Activated B cell treated with CpG ODN at 0.5 μM for 24 hours (primary cell): ENCODE measurements at regions not wholly inside any gene's neighbourhood (a gene's known extent, or its start where the extent isn't known, plus 50 kb on each side); places are given as distances from the start of the nearest gene placed in this dataset.

Source experiments
- ATAC-seq: fragments of 200-7000 bp; cut with Tn5 transposase; one replicate; pipeline ENCODE4 v1.10.0; 2021; ENCODE audit warnings: low read depth, mild to moderate bottlenecking, moderate library complexity
- CTCF ChIA-PET: fragments of 350-600 bp; sonication (Branson Sonifier 250); formaldehyde crosslinking; loops from one replicate; lab custom pipeline; 2021; ENCODE audit warnings: antibody characterized with exemption; lab: Charles Lee
- POLR2A ChIA-PET: fragments of 350-600 bp; sonication (Branson Sonifier 250); formaldehyde crosslinking; loops from one replicate; lab custom pipeline; 2021; ENCODE audit warnings: antibody characterized with exemption; lab: Charles Lee
- DNase-seq: peaks from one replicate; pipeline ENCODE4 v3.0.0; 2022
- H3K27ac Mint-ChIP-seq: one replicate; pipeline ENCODE4 v1.8.0; 2020; ENCODE audit warnings: mixed read lengths
- H3K27me3 Mint-ChIP-seq: one replicate; pipeline ENCODE4 v1.8.0; 2021; ENCODE audit warnings: mixed read lengths
- H3K36me3 Mint-ChIP-seq: one replicate; pipeline ENCODE4 v1.8.0; 2021; ENCODE audit warnings: low read depth, mixed read lengths
- H3K4me1 Mint-ChIP-seq: one replicate; pipeline ENCODE4 v1.8.0; 2021; ENCODE audit warnings: mixed read lengths
- H3K4me3 Mint-ChIP-seq: one replicate; pipeline ENCODE4 v1.8.0; 2020; ENCODE audit warnings: mild to moderate bottlenecking, mixed read lengths
- H3K9me3 Mint-ChIP-seq: one replicate; pipeline ENCODE4 v1.8.0; 2020; ENCODE audit warnings: mixed read lengths
- CTCF ChIP-seq: fragments of 200-600 bp; IDR thresholded peaks from one replicate; pipeline ENCODE4 v1.8.0; 2022; ENCODE audit warnings: antibody characterized with exemption, mild to moderate bottlenecking
- intact Hi-C: fragments of 100-400 bp; cut with micrococcal nuclease; formaldehyde crosslinking; loops from one replicate; pipeline ENCODE4 v1.15.1; 2024

DNA sequence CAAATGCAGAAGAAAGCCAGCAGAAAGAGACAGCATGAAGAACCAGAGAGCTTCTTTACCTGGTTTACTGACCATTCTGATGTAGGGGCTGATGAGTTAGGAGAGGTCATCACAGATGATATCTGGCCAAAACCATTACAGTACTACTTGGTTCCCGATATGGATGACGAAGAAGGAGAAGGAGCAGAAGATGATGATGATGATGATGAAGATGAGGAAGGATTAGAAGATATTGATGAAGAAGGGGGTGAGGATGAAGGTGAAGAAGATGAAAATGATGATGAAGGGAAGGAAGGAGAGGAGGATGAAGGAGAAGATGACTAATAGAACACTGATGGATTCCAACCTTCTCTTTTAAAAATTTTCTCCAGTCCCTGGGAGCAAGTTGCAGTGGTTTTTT is 178.2 kb upstream of the CRY1 start:
- ATAC-seq (no peak), DNase-seq (no peak)
- Mint-ChIP-seq H3K36me3 (no peaks in the 10 kb centered on the region), H3K27me3 (peaks cover 10% of the 10 kb centered on the region), H3K4me1 (no peaks in the 10 kb centered on the region), H3K27ac (no peak overlapping the region), H3K4me3 (no peak overlapping the region), H3K9me3 (no peaks in the 10 kb centered on the region)
- intact Hi-C loops = no loop called here
- no peak for TF ChIP-seq CTCF
- ChIA-PET CTCF (no interaction called here), POLR2A (no interaction called here)

DNA sequence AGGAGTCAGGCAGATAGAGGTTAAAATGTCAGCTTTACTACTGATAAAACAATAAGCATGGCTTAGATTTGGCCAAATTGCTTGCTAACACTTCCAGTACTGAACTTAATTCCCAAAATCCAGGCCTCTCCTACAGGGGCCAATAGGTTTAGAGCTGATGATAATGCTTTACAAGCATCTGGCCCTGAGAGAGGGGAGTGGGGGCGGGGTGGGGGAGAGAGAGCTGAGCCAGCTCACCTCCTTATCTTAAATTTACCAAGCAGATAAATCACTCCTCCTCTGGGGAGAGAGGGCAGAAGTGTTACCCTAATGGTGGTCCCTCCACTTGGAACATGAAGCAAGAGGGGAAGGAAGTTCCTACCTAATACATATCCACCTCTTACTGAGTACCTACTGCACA is 182.2 kb upstream of the CRY1 start:
- ATAC-seq (no peak), DNase-seq (no peak)
- no peaks in the 10 kb centered on the region for H3K36me3 Mint-ChIP-seq
- no peak overlapping the region for H3K4me3 Mint-ChIP-seq
- TF ChIP-seq CTCF = no peak
- H3K9me3 Mint-ChIP-seq = no peaks in the 10 kb centered on the region
- H3K4me1 Mint-ChIP-seq = no peaks in the 10 kb centered on the region
- H3K27me3 Mint-ChIP-seq = peaks cover 9% of the 10 kb centered on the region
- intact Hi-C loops = no loop called here
- no peak overlapping the region for H3K27ac Mint-ChIP-seq
- POLR2A ChIA-PET = no interaction called here
- CTCF ChIA-PET = no interaction called here

GRCh38 chr12:107277855-107278254 is 184.5 kb upstream of the CRY1 start:
- POLR2A ChIA-PET = interaction anchor here (0.7 kb wide), 1 partner anchor 404 kb away, joined by 7 read pairs; no protein-coding TSS in a partner anchor
- DNase-seq = no peak
- Mint-ChIP-seq H3K4me3 (no peak overlapping the region), H3K27ac (no peak overlapping the region), H3K4me1 (no peaks in the 10 kb centered on the region), H3K36me3 (no peaks in the 10 kb centered on the region), H3K9me3 (no peaks in the 10 kb centered on the region), H3K27me3 (peaks cover 9% of the 10 kb centered on the region)
- TF ChIP-seq CTCF = no peak
- no peak for ATAC-seq
- CTCF ChIA-PET = no interaction called here
- intact Hi-C loops = no loop called here

GRCh38 chr12:107282628-107283027 is 189.3 kb upstream of the CRY1 start:
- ATAC-seq (no peak), DNase-seq (no peak)
- H3K27ac Mint-ChIP-seq = no peak overlapping the region
- H3K9me3 Mint-ChIP-seq = peaks cover 2% of the 10 kb centered on the region
- no peaks in the 10 kb centered on the region for H3K36me3 Mint-ChIP-seq
- no peak for TF ChIP-seq CTCF
- ChIA-PET CTCF (no interaction called here), POLR2A (no interaction called here)
- intact Hi-C loops = no loop called here
- H3K4me1 Mint-ChIP-seq = no peaks in the 10 kb centered on the region
- H3K4me3 Mint-ChIP-seq = no peak overlapping the region
- H3K27me3 Mint-ChIP-seq = peaks cover 2% of the 10 kb centered on the region

DNA sequence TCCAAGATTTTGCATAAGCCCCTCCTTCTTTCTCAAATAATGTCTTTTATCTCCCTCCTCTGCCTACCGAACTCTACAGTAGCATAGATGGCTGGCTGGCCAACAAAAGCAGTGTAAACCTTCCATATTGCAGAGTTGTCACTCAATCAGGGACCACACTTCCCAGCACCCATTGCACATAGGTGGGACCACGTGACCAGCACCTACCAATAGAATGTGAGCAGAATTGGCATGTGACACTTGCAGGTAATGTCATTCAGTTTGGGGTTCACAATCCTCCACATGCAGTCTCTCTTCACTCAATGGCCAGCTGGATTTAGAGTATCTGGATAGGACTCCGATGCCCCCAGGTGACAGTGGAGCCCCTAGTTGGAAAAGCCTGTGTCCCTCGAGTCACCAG is 190.3 kb upstream of the CRY1 start:
- H3K27ac Mint-ChIP-seq = no peak overlapping the region
- ATAC-seq = no peak
- CTCF ChIA-PET = no interaction called here

More for the DNA sequence above, 190.3 kb upstream of the CRY1 start:
- Mint-ChIP-seq H3K36me3 (no peaks in the 10 kb centered on the region), H3K4me1 (no peaks in the 10 kb centered on the region), H3K4me3 (no peak overlapping the region), H3K9me3 (peaks cover 2% of the 10 kb centered on the region), H3K27me3 (no peaks in the 10 kb centered on the region)
- POLR2A ChIA-PET = no interaction called here
- no peak for TF ChIP-seq CTCF
- intact Hi-C loops = no loop called here
- no peak for DNase-seq
